AG04450 (cell line): ENCODE measurements at regions not wholly inside any gene's neighbourhood (a gene's known extent, or its start where the extent isn't known, plus 50 kb on each side); places are given as distances from the start of the nearest gene placed in this dataset.
"Not testable (repeated sequence)": the region's sequence is repeated elsewhere in the genome, so short reads cannot be mapped to it uniquely, and the experiment has no call there.

ENCODE experiments used
- CTCF ChIA-PET: fragments of 300-600, 350-600 bp; formaldehyde crosslinking; extraction: SDS; loops from one replicate; lab custom pipeline; 2022; ENCODE audit warnings: antibody characterized with exemption, inconsistent platforms; lab: Charles Lee
- POLR2A ChIA-PET: fragments of 350-600 bp; formaldehyde crosslinking; extraction: SDS; loops from one replicate; lab custom pipeline; 2021; ENCODE audit warnings: antibody characterized with exemption, inconsistent platforms; lab: Yijun Ruan, JAX
- DNase-seq: peaks from one replicate; pipeline ENCODE4 v3.0.0-alpha.2; 2011; ENCODE audit warnings: low read depth, low spot score
- H3K27ac ChIP-seq: one replicate; pipeline ENCODE4 v1.5.1; 2012; ENCODE audit warnings: low read depth, low read length, control low read depth
- H3K27me3 ChIP-seq: one replicate; pipeline ENCODE4 v1.6.0; 2012; ENCODE audit warnings: low read length; ENCODE audit not compliant: control insufficient read depth, insufficient read depth
- H3K4me3 ChIP-seq: 2 replicates; pipeline ENCODE4 v1.5.1; 2011; ENCODE audit warnings: mild to moderate bottlenecking, low read depth, low read length, control low read depth
- H3K9me3 ChIP-seq: 2 replicates; pipeline ENCODE4 v1.5.1; 2012; ENCODE audit warnings: low read length; ENCODE audit not compliant: control insufficient read depth, insufficient read depth
- TF ChIP-seq, protein P1 (sequence below): IDR thresholded peaks from 2 replicates; pipeline ENCODE4 v1.5.1; 2011; ENCODE audit warnings: low read depth, low read length, control low read depth, inconsistent platforms

DNA sequence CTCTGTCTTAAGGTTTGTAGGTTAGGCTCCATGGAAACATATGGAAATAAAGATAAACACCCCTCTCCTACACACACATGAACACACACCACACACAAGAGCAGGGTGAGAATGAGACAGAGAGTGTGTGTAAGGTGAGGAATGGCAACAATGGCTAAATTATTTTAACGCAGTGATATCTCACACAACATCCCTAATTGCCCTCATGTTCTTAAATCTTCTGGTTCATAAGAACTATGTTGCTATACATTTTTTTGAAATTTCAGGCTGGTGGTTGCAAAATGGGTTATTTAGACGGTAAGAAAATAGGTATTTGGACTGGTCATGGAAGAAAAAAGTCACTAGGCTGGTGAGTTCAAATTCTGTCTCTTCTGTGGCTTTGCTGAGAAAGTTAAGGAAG is 316.7 kb upstream of the ESRRG start:
- Histone ChIP-seq H3K4me3 (no peak overlapping the region), H3K9me3 (peaks cover 2% of the 10 kb centered on the region; the same call in 1 of the 2 replicates), H3K27ac (no peak overlapping the region), H3K27me3 (no peaks in the 10 kb centered on the region)
- ChIA-PET CTCF (no interaction called here), POLR2A (no interaction called here)
- no peak for DNase-seq
- TF ChIP-seq, protein P1, sequence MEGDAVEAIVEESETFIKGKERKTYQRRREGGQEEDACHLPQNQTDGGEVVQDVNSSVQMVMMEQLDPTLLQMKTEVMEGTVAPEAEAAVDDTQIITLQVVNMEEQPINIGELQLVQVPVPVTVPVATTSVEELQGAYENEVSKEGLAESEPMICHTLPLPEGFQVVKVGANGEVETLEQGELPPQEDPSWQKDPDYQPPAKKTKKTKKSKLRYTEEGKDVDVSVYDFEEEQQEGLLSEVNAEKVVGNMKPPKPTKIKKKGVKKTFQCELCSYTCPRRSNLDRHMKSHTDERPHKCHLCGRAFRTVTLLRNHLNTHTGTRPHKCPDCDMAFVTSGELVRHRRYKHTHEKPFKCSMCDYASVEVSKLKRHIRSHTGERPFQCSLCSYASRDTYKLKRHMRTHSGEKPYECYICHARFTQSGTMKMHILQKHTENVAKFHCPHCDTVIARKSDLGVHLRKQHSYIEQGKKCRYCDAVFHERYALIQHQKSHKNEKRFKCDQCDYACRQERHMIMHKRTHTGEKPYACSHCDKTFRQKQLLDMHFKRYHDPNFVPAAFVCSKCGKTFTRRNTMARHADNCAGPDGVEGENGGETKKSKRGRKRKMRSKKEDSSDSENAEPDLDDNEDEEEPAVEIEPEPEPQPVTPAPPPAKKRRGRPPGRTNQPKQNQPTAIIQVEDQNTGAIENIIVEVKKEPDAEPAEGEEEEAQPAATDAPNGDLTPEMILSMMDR = no peak

DNA sequence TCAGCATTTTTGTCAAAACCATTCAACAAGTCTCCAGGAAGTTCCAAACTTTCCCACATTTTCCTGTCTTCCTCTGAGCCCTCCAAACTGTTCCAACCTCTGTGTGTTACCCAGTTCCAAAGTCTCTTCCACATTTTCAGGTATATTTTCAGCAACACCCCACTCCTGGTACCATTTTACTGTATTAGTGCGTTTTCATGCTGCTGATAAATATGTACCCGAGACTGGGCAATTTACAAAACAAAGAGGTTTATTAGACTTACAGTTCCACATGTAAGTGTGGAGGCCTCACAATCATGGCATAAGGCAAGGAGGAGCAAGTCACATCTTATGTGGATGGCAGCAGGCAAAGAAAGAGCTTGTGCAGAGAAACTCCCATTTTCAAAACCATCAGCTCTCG is 315.9 kb upstream of the ESRRG start:
- H3K27ac ChIP-seq, DNase-seq, H3K27me3 ChIP-seq, POLR2A ChIA-PET, CTCF ChIA-PET, H3K9me3 ChIP-seq, H3K4me3 ChIP-seq: not testable (repeated sequence)

DNA sequence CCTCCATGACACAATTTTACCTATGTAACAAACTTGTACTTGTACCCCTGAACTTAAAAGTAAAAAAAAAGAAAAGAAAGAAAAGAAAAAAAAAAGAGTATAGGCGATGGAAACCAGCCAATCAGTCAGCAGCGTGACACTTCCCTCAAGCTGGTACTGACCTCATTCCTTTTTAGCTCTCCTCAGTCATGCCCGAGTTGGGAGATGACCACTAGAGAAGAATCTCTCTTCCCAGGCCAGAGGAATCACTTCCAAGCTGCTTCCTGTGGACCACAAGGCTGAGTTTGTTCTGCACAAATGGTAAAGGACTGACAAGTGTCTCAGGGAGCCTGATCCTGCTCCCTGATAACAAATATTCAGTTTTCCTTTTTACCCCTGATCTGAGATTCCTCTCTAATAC is 313.5 kb upstream of the ESRRG start:
- H3K4me3 ChIP-seq = no peak overlapping the region
- POLR2A ChIA-PET = no interaction called here
- peaks cover 2% of the 10 kb centered on the region; the same call in 1 of the 2 replicates for H3K9me3 ChIP-seq
- H3K27me3 ChIP-seq = no peaks in the 10 kb centered on the region
- no peak for DNase-seq
- TF ChIP-seq, protein P1 = no peak
- H3K27ac ChIP-seq = no peak overlapping the region
- CTCF ChIA-PET = no interaction called here

DNA sequence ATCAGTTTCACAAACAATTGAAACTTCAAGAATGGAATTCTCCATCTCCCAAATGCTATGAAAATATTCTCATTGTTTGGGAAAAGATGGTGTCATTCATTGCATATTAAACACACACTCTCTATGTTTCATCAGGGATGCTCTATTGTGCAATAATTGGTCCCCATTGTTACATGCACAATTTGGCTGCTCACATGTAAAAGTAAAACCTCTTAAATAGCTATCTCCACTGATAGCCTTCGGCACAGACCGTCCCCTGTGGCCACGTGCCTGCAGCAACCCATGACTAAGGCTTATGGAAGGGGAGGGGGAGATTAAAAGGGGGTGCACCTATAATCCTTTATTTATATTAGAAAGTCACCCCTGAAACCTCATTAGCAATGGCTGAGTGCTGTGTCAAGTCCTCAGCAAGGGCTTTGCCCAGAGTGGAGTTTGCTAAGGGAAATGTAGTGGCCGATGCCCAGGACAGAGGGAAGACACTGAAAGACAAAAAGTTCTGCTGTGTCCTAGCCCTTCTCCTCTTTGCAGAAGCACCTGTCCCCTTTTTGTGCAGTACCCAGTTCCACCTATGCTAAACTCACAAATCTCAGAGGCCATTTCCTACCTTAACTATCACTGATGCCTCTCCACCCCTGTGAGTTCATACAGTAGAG is 309.6 kb upstream of the ESRRG start:
- CTCF ChIA-PET = no interaction called here
- no peak overlapping the region for H3K27ac ChIP-seq
- TF ChIP-seq, protein P1 = no peak

DNA sequence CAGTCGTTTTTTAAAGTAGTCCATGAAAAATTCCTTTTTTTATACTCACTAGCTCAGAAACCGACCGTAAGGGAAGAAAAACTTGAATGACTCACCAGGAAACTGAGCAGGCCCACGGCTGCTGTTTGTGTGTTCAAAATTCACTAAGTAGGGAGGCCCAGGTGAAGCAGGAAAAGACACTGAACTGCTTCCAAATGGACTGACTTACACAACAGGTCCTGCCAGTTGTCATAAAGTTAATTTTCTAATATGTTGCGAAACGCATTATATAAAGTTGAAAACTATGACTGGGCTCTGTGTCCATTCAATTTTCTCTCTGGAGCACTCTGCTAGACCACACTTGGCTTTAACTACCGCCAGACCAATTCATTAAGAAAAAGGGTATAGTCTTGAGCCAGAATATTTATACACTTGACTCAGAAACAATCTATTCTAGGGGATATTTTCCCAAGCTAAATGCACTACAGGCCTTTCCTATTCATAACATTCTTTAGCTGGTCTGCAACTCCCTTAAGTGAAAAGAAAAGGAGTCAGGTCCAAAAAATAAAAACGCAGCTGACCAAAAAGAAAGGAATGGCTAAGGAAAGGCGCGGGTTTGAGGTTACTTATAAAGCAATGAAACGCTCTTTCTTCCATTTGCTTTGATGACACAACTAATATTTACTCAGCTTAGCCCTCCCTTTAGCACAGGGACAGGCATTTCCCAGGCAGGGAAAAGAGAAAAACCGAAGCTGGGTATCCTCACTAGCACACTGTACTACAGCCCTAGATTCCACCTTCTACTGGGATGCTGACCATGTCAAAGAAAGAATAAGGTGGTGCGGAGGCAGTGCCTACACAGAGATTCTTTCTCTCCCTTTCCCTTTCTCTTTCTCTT is 306.3 kb upstream of the ESRRG start:
- Histone ChIP-seq H3K4me3 (no peak overlapping the region), H3K27me3 (no peaks in the 10 kb centered on the region), H3K27ac (peak overlapping the region; percentile 62), H3K9me3 (no peaks in the 10 kb centered on the region)
- TF ChIP-seq, protein P1 = no peak
- peak; percentile 44 for DNase-seq
- POLR2A ChIA-PET = interaction anchor here (0.6 kb wide), 1 partner anchor 94 kb away, joined by 4 read pairs; no protein-coding TSS in a partner anchor
- CTCF ChIA-PET = interaction anchor here (0.6 to 1.4 kb wide), 5 partner anchors 22 to 632 kb away, joined by 3 to 4 read pairs (median 3); no protein-coding TSS in a partner anchor

More for the DNA sequence above, 309.6 kb upstream of the ESRRG start:
- POLR2A ChIA-PET = no interaction called here
- no peak for DNase-seq
- H3K4me3 ChIP-seq = no peak overlapping the region
- no peaks in the 10 kb centered on the region for H3K27me3 ChIP-seq
- H3K9me3 ChIP-seq = no peaks in the 10 kb centered on the region
